C4-2B (cell line): ENCODE measurements at regions not wholly inside any gene's neighbourhood (a gene's known extent, or its start where the extent isn't known, plus 50 kb on each side); places are given as distances from the start of the nearest gene placed in this dataset.
"Not testable (repeated sequence)": the region's sequence is repeated elsewhere in the genome, so short reads cannot be mapped to it uniquely, and the experiment has no call there.

ENCODE experiments used
- H3K27ac ChIP-seq: fragments of 450-650 bp; 2 replicates; pipeline ENCODE4 v1.5.1; 2017
- ZFX ChIP-seq: fragments of 450-650 bp; IDR thresholded peaks from 2 replicates; pipeline ENCODE4 v1.6.1; 2017
- TF ChIP-seq, protein P1 (sequence below): fragments of 450-650 bp; conservative IDR thresholded peaks from 2 replicates; pipeline ENCODE4 v1.5.1; 2017; ENCODE audit warnings: mild to moderate bottlenecking

DNA sequence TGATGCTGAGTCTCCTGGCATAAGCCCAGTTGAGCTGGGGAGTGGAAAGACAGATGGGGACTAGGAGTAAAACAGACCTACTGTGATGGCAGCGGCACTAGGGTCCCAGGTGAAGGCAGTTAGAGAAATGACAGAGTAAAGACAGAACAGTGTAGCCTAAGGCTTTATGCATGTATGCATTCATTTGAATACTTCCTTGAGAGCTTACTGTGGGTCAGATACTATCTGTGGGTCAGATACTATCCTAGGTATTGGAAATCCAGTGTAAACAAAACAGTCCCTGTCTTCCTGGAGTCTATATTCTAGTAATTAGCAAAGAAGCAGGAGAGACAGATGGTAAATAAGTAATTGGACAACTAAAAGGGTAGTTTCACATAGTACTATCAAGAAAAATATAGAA lies 73.7 kb upstream of the LRCH1 start:
- H3K27ac ChIP-seq, result peak overlapping the region; percentile 44
- TF ChIP-seq ZFX, result no peak
- TF ChIP-seq, protein P1, sequence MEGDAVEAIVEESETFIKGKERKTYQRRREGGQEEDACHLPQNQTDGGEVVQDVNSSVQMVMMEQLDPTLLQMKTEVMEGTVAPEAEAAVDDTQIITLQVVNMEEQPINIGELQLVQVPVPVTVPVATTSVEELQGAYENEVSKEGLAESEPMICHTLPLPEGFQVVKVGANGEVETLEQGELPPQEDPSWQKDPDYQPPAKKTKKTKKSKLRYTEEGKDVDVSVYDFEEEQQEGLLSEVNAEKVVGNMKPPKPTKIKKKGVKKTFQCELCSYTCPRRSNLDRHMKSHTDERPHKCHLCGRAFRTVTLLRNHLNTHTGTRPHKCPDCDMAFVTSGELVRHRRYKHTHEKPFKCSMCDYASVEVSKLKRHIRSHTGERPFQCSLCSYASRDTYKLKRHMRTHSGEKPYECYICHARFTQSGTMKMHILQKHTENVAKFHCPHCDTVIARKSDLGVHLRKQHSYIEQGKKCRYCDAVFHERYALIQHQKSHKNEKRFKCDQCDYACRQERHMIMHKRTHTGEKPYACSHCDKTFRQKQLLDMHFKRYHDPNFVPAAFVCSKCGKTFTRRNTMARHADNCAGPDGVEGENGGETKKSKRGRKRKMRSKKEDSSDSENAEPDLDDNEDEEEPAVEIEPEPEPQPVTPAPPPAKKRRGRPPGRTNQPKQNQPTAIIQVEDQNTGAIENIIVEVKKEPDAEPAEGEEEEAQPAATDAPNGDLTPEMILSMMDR, result no peak

DNA sequence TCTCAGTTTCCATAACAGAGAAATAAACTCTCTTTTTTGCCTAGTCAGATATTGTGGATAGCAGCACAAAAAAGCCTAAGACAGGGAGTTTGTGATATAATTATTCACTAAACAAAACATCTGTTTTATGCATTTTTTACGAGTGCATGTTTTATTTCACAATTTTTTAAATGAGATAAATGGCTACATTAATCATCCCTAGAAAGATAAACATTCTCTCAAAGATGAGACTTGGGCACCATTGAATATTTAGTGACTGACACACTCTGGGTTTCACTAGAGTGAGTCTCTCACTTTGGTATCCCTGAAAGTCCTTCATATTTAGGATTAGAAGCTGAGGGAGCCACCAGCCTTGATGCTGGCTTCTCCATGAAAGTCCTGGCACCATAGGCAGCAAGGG lies 74.3 kb upstream of the LRCH1 start:
- H3K27ac ChIP-seq, result peak overlapping the region; percentile 44; the same call in 1 of the 2 replicates
- no peak for TF ChIP-seq ZFX

DNA sequence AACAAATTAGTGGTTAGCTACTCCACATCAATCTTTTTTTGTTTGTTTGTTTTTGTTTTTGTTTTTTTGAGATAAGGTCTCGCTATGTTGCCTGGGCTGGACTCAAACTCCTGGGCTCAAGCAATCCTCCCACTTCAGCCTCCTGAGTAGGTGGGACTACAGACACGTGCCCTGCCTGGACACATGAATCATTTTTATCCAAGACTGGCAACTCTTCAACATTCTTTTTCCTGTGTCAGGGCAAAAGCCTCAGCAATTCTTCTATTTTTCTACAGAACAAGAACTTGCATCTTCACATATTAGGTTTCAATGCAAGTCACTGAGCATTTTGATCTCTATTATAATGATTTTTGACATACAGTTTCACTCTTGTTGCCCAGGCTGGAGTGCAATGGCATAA lies 76.8 kb upstream of the LRCH1 start:
- no peak for TF ChIP-seq ZFX
- TF ChIP-seq, protein P1, result no peak
- no peak overlapping the region for H3K27ac ChIP-seq

DNA sequence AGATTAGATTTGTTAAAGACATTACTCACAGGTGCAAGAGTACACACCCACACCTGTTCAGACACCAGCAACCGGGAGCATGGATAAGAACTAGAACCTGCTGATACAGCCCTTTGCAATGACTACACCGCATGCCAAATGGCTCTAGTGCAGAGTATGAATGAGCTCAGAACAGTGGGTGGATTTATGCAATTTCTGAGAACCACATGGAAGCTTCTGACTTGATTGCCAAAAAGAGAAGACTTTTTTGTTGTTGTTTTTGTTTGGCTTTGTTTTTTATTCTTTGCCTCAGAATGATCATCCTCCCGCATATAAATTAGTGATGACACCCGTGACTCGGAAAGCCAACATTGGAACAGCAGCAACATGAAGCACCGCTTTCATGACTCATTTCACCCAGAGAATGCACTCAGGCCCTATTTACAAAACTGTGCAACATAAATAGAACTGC lies 77.4 kb upstream of the LRCH1 start:
- no peak for TF ChIP-seq ZFX
- TF ChIP-seq, protein P1, result no peak

DNA sequence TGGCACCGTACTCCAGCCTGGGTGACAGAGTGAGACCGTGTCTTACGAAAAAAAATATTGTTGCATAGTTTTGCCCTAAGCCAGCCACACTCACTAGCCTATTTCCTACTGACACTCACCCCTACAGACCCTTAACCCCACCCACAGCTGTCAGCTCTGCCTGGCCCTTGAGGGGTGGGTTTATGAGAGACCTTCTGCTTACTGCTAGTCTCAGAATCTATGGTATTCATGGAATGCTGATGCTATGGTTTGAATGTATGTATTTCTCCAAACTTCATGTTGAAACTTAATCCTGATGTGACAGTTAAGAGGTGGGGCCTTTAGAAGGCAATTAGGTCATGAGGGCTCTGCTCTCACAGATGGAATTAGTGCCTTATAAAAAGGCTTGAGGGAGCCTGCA lies 79.2 kb upstream of the LRCH1 start:
- TF ChIP-seq, protein P1, result no peak
- TF ChIP-seq ZFX, result no peak

More for the DNA sequence above, 77.4 kb upstream of the LRCH1 start:
- no peak overlapping the region for H3K27ac ChIP-seq

DNA sequence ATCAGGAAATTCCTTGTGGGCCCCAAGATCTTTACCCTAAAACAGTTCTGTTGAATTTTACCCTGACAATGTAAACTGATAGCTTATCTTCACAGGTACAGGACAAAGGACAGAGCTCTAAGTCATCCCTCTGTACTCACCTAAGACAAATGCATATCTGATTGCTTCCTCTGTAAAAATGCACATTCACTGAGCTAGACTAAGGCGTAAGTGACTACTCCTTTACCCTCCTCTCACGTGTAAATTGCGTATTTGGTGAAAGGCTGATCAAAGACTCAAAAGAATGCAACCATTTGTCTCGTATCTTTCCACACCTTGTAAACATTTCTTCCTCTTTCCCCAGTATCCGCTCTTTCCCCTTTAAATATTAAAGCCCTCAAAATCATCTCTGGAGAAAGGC lies 80.6 kb upstream of the LRCH1 start:
- no peak for TF ChIP-seq ZFX
- TF ChIP-seq, protein P1, result no peak
- no peak overlapping the region for H3K27ac ChIP-seq

More for the DNA sequence above, 79.2 kb upstream of the LRCH1 start:
- H3K27ac ChIP-seq, result no peak overlapping the region

DNA sequence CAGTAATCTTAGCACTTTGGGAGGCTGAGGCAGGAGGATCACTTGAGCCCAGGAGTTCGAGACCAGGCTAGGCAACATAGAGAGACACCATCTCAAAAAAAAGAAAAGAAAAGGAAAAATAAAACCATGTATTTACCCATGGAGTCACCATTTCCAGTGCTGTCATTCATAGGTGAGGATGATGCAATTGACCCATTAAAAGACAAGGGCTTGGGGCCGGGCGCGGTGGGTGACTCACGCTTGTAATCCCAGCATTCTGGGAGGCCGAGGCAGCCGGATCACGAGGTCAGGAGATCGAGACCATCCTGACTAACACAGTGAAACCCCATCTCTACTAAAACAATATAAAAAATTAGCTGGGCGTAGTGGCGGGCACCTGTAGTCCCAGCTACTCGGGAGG lies 82.6 kb upstream of the RUBCNL start:
- not testable (repeated sequence) for H3K27ac ChIP-seq

DNA sequence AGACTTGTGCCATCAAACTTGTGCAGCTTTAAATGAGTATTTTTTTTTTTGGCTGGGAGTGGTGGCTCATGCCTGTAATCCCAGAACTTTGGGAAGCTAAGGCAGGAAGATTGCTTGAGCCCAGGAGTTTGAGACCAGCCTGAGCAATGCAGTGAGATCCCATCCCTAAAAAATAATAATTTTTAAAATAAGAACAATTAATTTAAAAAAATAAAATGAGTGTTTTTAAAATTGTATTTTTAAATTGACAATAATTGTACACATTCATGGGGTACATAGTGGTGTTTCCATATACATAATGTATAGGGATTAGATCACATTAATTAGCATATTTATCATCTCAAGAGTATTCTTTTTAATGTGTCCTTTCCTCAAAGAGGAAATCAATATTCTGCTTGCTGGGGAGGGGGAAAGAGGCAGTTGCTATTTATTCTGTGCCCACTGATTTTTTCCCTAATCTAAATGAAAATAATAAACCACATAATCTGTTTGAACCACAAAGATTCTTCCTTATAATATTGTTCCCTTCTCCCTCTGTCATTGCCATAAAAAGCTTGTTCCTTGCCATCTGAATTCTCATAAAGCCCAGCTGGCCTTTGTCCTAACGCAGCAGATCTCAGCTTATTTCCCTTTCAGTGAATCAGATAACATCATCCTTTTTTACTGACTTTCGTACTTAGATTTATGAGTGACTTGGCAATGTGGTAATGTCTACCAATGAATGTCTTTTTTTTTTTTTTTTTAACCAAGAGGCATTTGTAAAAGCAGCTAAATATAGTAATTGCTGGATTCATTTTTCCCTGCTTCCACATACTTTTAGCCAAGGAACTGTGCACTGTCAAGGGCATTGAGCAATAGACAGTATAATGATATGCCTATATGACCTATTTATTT lies 81.8 kb upstream of the RUBCNL start:
- TF ChIP-seq, protein P1, result no peak
- no peak overlapping the region for H3K27ac ChIP-seq

DNA sequence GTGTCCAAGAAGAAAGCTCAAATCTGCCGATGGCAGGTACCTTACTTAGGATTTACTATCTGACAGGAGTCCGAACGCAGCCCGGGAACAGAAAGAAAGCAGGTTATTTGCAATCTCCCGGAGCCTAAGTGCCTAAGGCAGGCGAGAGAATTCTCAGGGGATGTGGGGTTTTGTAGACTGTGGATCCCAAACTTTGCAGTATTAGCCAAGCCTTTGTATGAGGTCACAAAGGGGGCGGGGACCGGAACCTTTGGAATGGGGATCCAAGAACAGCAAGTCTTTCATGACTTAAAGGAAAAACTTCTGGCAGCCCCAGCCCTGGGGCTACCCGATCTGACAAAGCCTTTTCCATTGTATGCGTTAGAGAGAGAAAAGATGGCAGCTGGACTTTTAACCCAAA lies 80.6 kb upstream of the RUBCNL start:
- not testable (repeated sequence) for H3K27ac ChIP-seq

DNA sequence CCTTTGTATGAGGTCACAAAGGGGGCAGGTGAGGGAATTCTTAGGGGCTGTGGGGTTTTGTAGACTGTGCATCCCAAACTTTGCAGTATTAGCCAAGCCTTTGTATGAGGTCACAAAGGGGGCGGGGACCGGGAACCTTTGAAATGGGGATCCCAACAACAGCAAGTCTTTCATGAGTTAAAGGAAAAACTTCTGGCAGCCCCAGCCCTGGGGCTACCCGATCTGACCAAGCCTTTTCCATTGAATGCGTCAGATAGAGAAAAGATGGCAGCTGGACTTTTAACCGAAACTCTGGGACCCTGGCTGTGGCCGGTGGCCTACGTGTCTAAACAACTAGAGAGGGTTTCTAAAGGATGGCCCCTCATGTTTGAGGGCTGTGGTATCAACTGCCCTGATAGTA lies 79.0 kb upstream of the RUBCNL start:
- H3K27ac ChIP-seq, result not testable (repeated sequence)
